K562 (cell line): ENCODE measurements at regions not wholly inside any gene's neighbourhood (a gene's known extent, or its start where the extent isn't known, plus 50 kb on each side); places are given as distances from the start of the nearest gene placed in this dataset.

Source experiments
- ATAC-seq: fragments of 200-7000 bp; cut with Tn5 transposase; 3 replicates; pipeline ENCODE4 v1.9.1; 2020; ENCODE audit warnings: moderate library complexity
- BruUV-seq: library from RNA; stranded (reverse); fragments of 400-500 nt; replicated peaks from 2 replicates; lab custom pipeline; 2021; lab: Mats Ljungman, UMichigan
- CTCF ChIA-PET: fragments of 300-600 bp; formaldehyde crosslinking; extraction: SDS; loops from one replicate; lab custom pipeline; 2021; ENCODE audit warnings: low intra/inter-chr PET ratio; lab: Yijun Ruan, JAX
- POLR2A ChIA-PET: fragments of 300-600, 350-650 bp; sonication (Branson Sonifier 250); formaldehyde crosslinking; extraction: SDS; loops from one replicate; lab custom pipeline; 2021; ENCODE audit warnings: antibody characterized with exemption, inconsistent platforms; lab: Yijun Ruan, JAX
- DNase-seq, 4 experiments: peaks; one replicate each; pipeline versions ENCODE4 v3.0.0 to v3.0.0-alpha.2; 2011 to 2018; ENCODE audit warnings: low spot score in 3 of 4, mixed read lengths in 3 of 4; ENCODE audit errors: extremely low read depth in 1 of 4
- FAIRE-seq: peaks from 2 replicates; lab custom pipeline; 2011; peaks lifted over from hg19 to GRCh38; lab: Jason Lieb, UNC
- H2AFZ ChIP-seq: 2 replicates; pipeline ENCODE4 v1.6.0; 2011; ENCODE audit warnings: low read depth, low read length, control low read depth, inconsistent platforms
- H3K27ac ChIP-seq: fragments of 200-600 bp; 3 replicates; pipeline ENCODE4 v1.8.0; 2011; ENCODE audit warnings: low read depth, mild to moderate bottlenecking, control low read depth, inconsistent platforms, low read length, moderate library complexity, mixed read lengths; ENCODE audit errors: extremely low read depth
- H3K27me3 ChIP-seq, 2 experiments: fragments of 300-600 bp in 1 of 2; 2 replicates in 1 of 2; 3 replicates in 1 of 2; pipeline versions ENCODE4 v1.6.0 to v1.8.0; 2011; ENCODE audit warnings: inconsistent platforms in 2 of 2, low read length in 2 of 2, mild to moderate bottlenecking in 1 of 2, mixed read lengths in 1 of 2, moderate library complexity in 1 of 2; ENCODE audit not compliant: control insufficient read depth in 2 of 2, insufficient read depth in 2 of 2
- H3K36me3 ChIP-seq: fragments of 300-600 bp; 3 replicates; pipeline ENCODE4 v1.8.0; 2011; ENCODE audit warnings: mild to moderate bottlenecking, low read length, inconsistent platforms; ENCODE audit not compliant: control insufficient read depth, insufficient read depth
- H3K4me1 ChIP-seq, 2 experiments: fragments of 200-600 bp in 1 of 2; replicated peaks in 1 of 2; 2 replicates in 1 of 2; 3 replicates in 1 of 2; pipeline versions ENCODE4 v1.5.1 to v1.8.0; 2011; ENCODE audit warnings: inconsistent platforms in 2 of 2, low read length in 2 of 2, mild to moderate bottlenecking in 1 of 2, mixed read lengths in 1 of 2, moderate library complexity in 1 of 2; ENCODE audit not compliant: control insufficient read depth in 2 of 2, insufficient read depth in 2 of 2
- H3K4me2 ChIP-seq: 2 replicates; pipeline ENCODE4 v1.6.1; 2011; ENCODE audit warnings: low read length, control low read depth, inconsistent platforms, mixed read lengths; ENCODE audit not compliant: insufficient read depth
- H3K4me3 ChIP-seq: fragments of 200-600 bp; sonication (generic), shearing (Covaris generic); 2 replicates; pipeline ENCODE4 v1.5.1; 2016; ENCODE audit warnings: control low read depth, inconsistent platforms
- H3K79me2 ChIP-seq: fragments of 200-600 bp; 3 replicates; pipeline ENCODE4 v1.8.0; 2011; ENCODE audit warnings: low read length, inconsistent platforms; ENCODE audit not compliant: control insufficient read depth, insufficient read depth
- H3K9ac ChIP-seq, 2 experiments: 2 replicates each; pipeline versions ENCODE4 v1.6.0 to v1.6.1; 2011; ENCODE audit warnings: low read depth in 2 of 2, low read length in 2 of 2, control low read depth in 1 of 2, inconsistent platforms in 1 of 2, mild to moderate bottlenecking in 1 of 2, mixed read lengths in 1 of 2; ENCODE audit not compliant: insufficient read depth in 1 of 2
- H3K9me1 ChIP-seq: one replicate; pipeline ENCODE4 v1.6.0; 2011; ENCODE audit warnings: inconsistent platforms, mild to moderate bottlenecking, low read length, moderate library complexity; ENCODE audit not compliant: control insufficient read depth, insufficient read depth
- H3K9me3 ChIP-seq: replicated peaks from 2 replicates; pipeline ENCODE4 v1.5.1; 2011; ENCODE audit warnings: low read depth, low read length, inconsistent platforms; ENCODE audit not compliant: control insufficient read depth, insufficient read depth
- H4K20me1 ChIP-seq: replicated peaks from 2 replicates; pipeline ENCODE4 v1.6.1; 2011; ENCODE audit warnings: low read length, inconsistent platforms, mixed read lengths; ENCODE audit not compliant: control insufficient read depth, insufficient read depth
- ARID2 ChIP-seq: fragments of 450-650 bp; IDR thresholded peaks from 2 replicates; pipeline ENCODE4 v1.6.1; 2017; ENCODE audit warnings: antibody characterized with exemption, mild to moderate bottlenecking
- ARID3A ChIP-seq: IDR thresholded peaks from 2 replicates; pipeline ENCODE4 v1.6.1; 2012; ENCODE audit warnings: low read depth, low read length, improper control_type of control experiment, borderline replicate concordance
- CEBPG ChIP-seq, 3 experiments: fragments of 200-800 bp in 1 of 3; sonication (Bioruptor generic) in 1 of 3; sonication (generic) in 1 of 3; formaldehyde crosslinking in 1 of 3; IDR thresholded peaks in 2 of 3; conservative IDR thresholded peaks in 1 of 3; 2 replicates each; pipeline versions ENCODE4 v1.6.1 to v1.8.0; 2016 to 2022; ENCODE audit warnings: missing compliant biosample characterization in 2 of 3, missing genetic modification characterization in 2 of 3, mild to moderate bottlenecking in 1 of 3, missing genetic modification reagents in 1 of 3
- FOXK1 ChIP-seq: sonication (generic); formaldehyde crosslinking; IDR thresholded peaks from 2 replicates; pipeline ENCODE4 v1.8.0; 2022; ENCODE audit warnings: missing genetic modification reagents, mild to moderate bottlenecking, borderline replicate concordance
- FUS ChIP-seq: fragments of 200-400 bp; formaldehyde crosslinking; optimal IDR thresholded peaks from 2 replicates; pipeline ENCODE3; 2017; ENCODE audit warnings: low read depth, low read length
- GATAD2B ChIP-seq: fragments of 450-650 bp; IDR thresholded peaks from 2 replicates; pipeline ENCODE4 v1.6.1; 2017; ENCODE audit warnings: mild to moderate bottlenecking, borderline replicate concordance
- HDAC3 ChIP-seq: fragments of 450-650 bp; IDR thresholded peaks from 2 replicates; pipeline ENCODE4 v1.6.1; 2018; ENCODE audit warnings: borderline replicate concordance, mild to moderate bottlenecking, moderate library complexity; ENCODE audit not compliant: partially characterized antibody
- LEF1 ChIP-seq: fragments of 450-650 bp; IDR thresholded peaks from 2 replicates; pipeline ENCODE4 v1.6.1; 2016; ENCODE audit warnings: mild to moderate bottlenecking
- MTA1 ChIP-seq: fragments of 450-650 bp; IDR thresholded peaks from 2 replicates; pipeline ENCODE4 v1.6.1; 2017; ENCODE audit warnings: borderline replicate concordance
- MYBL2 ChIP-seq, 2 experiments: fragments of 450-650 bp in 1 of 2; sonication (generic) in 1 of 2; formaldehyde crosslinking in 1 of 2; IDR thresholded peaks; 2 replicates each; pipeline versions ENCODE4 v1.6.1 to v1.8.1; 2017 to 2022; ENCODE audit warnings: borderline replicate concordance in 1 of 2, inconsistent platforms in 1 of 2, low read depth in 1 of 2, mild to moderate bottlenecking in 1 of 2, missing genetic modification reagents in 1 of 2, moderate library complexity in 1 of 2
- ZNF197 ChIP-seq: fragments of 200-800 bp; sonication (Bioruptor generic); IDR thresholded peaks from 2 replicates; pipeline ENCODE4 v1.6.1; 2016; ENCODE audit warnings: low read depth, missing genetic modification characterization, missing compliant biosample characterization
- ZNF263 ChIP-seq: sonication (generic); formaldehyde crosslinking; IDR thresholded peaks from 2 replicates; pipeline ENCODE4 v1.8.0; 2022; ENCODE audit warnings: mild to moderate bottlenecking, missing genetic modification reagents, borderline replicate concordance
- ZNF277 ChIP-seq: fragments of 250-450 bp; sonication (Bioruptor Pico); IDR thresholded peaks from 2 replicates; pipeline ENCODE4 v1.8.0; 2022; ENCODE audit warnings: inconsistent platforms, mild to moderate bottlenecking, moderate library complexity, borderline replicate concordance
- ZNF3 ChIP-seq: fragments of 250-450 bp; sonication (Bioruptor Pico); IDR thresholded peaks from 2 replicates; pipeline ENCODE4 v1.5.0; 2021; ENCODE audit warnings: mild to moderate bottlenecking, moderate library complexity
- ZNF696 ChIP-seq: fragments of 250-450 bp; sonication (Bioruptor Pico); conservative IDR thresholded peaks from 2 replicates; pipeline ENCODE4 v1.4.0; 2020; ENCODE audit warnings: mild to moderate bottlenecking, moderate library complexity
- WGBS: fragments of 100-300 bp; shearing (Covaris generic); methylation state at CpG from one replicate; pipeline ENCODE4 v1.1.6; 2016; ENCODE audit warnings: low coverage, mixed read lengths; ENCODE audit not compliant: insufficient coverage; ENCODE audit errors: missing lambda C conversion rate; 5-methylcytosine and 5-hydroxymethylcytosine counted together
- in situ Hi-C: fragments of 300-500 bp; cut with MboI; formaldehyde crosslinking; loops from 4 replicates; pipeline ENCODE4 v1.15.0; 2018; ENCODE audit warnings: inconsistent platforms, mixed read lengths
- intact Hi-C: fragments of 100-400 bp; cut with micrococcal nuclease; formaldehyde crosslinking; loops from 2 replicates; pipeline ENCODE4 v1.14.2; 2022
- TF ChIP-seq, protein P1 (sequence below): fragments of 450-650 bp; formaldehyde crosslinking; IDR thresholded peaks from 2 replicates; pipeline ENCODE4 v1.4.0; 2020; ENCODE audit warnings: mild to moderate bottlenecking, mixed read lengths

DNA sequence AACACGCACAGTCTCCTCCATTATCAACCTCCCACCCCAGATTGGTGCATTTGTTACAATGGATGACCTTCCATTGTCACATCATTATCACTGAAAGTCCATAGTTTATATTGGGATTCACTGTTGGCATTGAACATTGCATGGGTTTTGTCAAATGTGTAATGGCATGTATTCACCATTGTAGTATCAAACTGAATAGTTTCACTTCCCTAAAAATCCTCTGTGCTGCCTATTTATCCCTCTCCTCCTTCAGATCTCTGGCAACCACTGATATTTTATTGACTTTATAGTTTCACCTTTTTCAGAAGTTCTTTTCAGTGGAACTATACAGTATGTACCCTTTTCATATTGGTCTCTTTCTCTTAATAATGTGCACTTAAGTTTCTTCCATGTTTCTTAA, 1565.4 kb downstream of the PCDH18 start (continued):
- TF ChIP-seq FOXK1, result no peak
- no peak for TF ChIP-seq ZNF263 (CRISPR knock-in tag)
- no peak for TF ChIP-seq FUS
- TF ChIP-seq LEF1, result no peak
- no peak for TF ChIP-seq HDAC3

DNA sequence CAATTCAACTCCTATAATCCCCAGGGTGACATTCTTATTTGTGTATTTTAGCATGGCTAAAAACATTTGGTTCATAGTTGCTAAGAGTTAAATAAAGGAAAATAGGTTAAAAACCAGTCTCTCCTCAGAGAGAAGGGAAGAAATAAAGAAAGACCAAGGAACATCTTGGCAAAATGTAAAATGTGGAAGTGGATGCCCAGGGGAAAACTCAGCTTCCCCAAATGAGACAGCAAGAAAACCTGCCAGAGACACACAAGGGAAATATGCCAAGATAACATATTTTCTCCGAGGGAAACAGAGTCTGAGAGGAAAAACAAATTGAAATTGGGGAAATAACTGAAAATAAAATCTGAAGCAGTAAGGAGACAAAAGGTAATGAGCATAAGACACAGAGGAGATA, 1569.3 kb downstream of the PCDH18 start:
- 8% methylated on average over 1 of the region's 1 CpG for WGBS
- in situ Hi-C loops, result no loop called here
- H3K4me3 ChIP-seq, result no peak overlapping the region
- no peak overlapping the region for H3K9ac ChIP-seq
- FAIRE-seq, result no peak
- no peak for ATAC-seq
- no peak overlapping the region for H3K27ac ChIP-seq
- intact Hi-C loops, result no loop called here
- ChIA-PET POLR2A (no interaction called here), CTCF (no interaction called here)
- H3K79me2 ChIP-seq, result no peaks in the 10 kb centered on the region
- no peak for DNase-seq
- H4K20me1 ChIP-seq, result no peaks in the 10 kb centered on the region
- H3K4me1 ChIP-seq, result no peaks in the 10 kb centered on the region
- no peak overlapping the region for H3K4me2 ChIP-seq
- H3K9me3 ChIP-seq, result no peaks in the 10 kb centered on the region
- no peaks in the 10 kb centered on the region for H3K9me1 ChIP-seq
- no TSS peak for BruUV-seq
- H2AFZ ChIP-seq, result no peak overlapping the region
- no peaks in the 10 kb centered on the region for H3K27me3 ChIP-seq
- no peaks in the 10 kb centered on the region for H3K36me3 ChIP-seq
- TF ChIP-seq ZNF197 (no peak), MTA1 (no peak), ZNF696 (CRISPR knock-in tag) (no peak), ARID3A (no peak), CEBPG (CRISPR knock-in tag; IDR thresholded peaks at IDR 0.05) (no peak), CEBPG (tag; conservative IDR thresholded peaks at IDR 0.05 in 1 of 2, IDR thresholded peaks at IDR 0.05 in 1 of 2) (no peak), ARID2 (no peak), ZNF3 (no peak), GATAD2B (no peak), ZNF277 (CRISPR knock-in tag) (no peak), MYBL2 (IDR thresholded peaks at IDR 0.05; ENCODE audit: low read depth) (no peak), MYBL2 (CRISPR knock-in tag; IDR thresholded peaks at IDR 0.05; ENCODE audit: borderline replicate concordance) (no peak)
- TF ChIP-seq, protein P1, sequence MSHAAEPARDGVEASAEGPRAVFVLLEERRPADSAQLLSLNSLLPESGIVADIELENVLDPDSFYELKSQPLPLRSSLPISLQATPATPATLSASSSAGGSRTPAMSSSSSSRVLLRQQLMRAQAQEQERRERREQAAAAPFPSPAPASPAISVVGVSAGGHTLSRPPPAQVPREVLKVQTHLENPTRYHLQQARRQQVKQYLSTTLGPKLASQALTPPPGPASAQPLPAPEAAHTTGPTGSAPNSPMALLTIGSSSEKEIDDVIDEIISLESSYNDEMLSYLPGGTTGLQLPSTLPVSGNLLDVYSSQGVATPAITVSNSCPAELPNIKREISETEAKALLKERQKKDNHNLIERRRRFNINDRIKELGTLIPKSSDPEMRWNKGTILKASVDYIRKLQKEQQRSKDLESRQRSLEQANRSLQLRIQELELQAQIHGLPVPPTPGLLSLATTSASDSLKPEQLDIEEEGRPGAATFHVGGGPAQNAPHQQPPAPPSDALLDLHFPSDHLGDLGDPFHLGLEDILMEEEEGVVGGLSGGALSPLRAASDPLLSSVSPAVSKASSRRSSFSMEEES (CRISPR knock-in tag), result no peak
